ENCODE measurements at regions not wholly inside any gene's neighbourhood (a gene's known extent, or its start where the extent isn't known, plus 50 kb on each side); places are given as distances from the start of the nearest gene placed in this dataset.

GRCh38 chr21:8993284-8993942, 1528.0 kb upstream of the TPTE start:
- no peaks in the 10 kb centered on the region for H3K4me1 ChIP-seq (ENCODE audit: control insufficient read depth, insufficient read depth, low read length)
- H4K20me1 ChIP-seq (ENCODE audit: control insufficient read depth, insufficient read depth) = no peaks in the 10 kb centered on the region
- CTCF ChIA-PET = no interaction called here
- no peaks in the 10 kb centered on the region for H3K27me3 ChIP-seq (replicated peaks in 1 of 2; ENCODE audit: control insufficient read depth in 2 of 2, insufficient read depth in 2 of 2, low read length in 1 of 2)
- 3% methylated on average over 3 of the region's 3 CpGs for WGBS (ENCODE audit: insufficient coverage, insufficient replicate concordance, low lambda C conversion rate, missing lambda C conversion rate)
- H2AFZ ChIP-seq (ENCODE audit: control insufficient read depth, low read depth, low read length) = no peak overlapping the region
- ATAC-seq = no peak
- H3K4me3 ChIP-seq = no peak overlapping the region
- peak; percentile 31 for FAIRE-seq
- RAD21 ChIA-PET (ENCODE audit: unreplicated experiment) = no interaction called here
- BruUV-seq (replicated peaks) = no TSS peak
- H3K9ac ChIP-seq (ENCODE audit: control insufficient read depth, insufficient read depth, low read length) = no peak overlapping the region
- H3K4me2 ChIP-seq (ENCODE audit: control insufficient read depth, insufficient read depth) = no peak overlapping the region
- H3K9me3 ChIP-seq (replicated peaks; ENCODE audit: control insufficient read depth, insufficient read depth, low read length) = no peaks in the 10 kb centered on the region; the same call in 2 of the 3 replicates
- POLR2A ChIA-PET = no interaction called here
- H3K79me2 ChIP-seq (ENCODE audit: control insufficient read depth, insufficient read depth, low read length) = no peaks in the 10 kb centered on the region
- intact Hi-C loops (cut with micrococcal nuclease; ENCODE audit: unreplicated experiment) (no loop called here), in situ Hi-C loops (cut with MboI) (no loop called here)
- SMC1A ChIA-PET (ENCODE audit: uncharacterized antibody, unreplicated experiment) = no interaction called here
- no peak overlapping the region for H3K27ac ChIP-seq (ENCODE audit: control insufficient read depth, insufficient read depth)
- DNase-seq (ENCODE audit: low read depth, low spot score) = no peak
- H3K36me3 ChIP-seq (ENCODE audit: control insufficient read depth in 2 of 2, insufficient read depth in 2 of 2, low read length in 1 of 2) = no peaks in the 10 kb centered on the region
- TF ChIP-seq ZNF622 (IDR thresholded peaks at IDR 0.05) = no peak
- TF ChIP-seq TCF3 (IDR thresholded peaks at IDR 0.05; ENCODE audit: borderline replicate concordance, insufficient read depth, low read depth, low read length) = no peak
- no peak for TF ChIP-seq HDAC2 (IDR thresholded peaks at IDR 0.05)
- TF ChIP-seq, protein P1, sequence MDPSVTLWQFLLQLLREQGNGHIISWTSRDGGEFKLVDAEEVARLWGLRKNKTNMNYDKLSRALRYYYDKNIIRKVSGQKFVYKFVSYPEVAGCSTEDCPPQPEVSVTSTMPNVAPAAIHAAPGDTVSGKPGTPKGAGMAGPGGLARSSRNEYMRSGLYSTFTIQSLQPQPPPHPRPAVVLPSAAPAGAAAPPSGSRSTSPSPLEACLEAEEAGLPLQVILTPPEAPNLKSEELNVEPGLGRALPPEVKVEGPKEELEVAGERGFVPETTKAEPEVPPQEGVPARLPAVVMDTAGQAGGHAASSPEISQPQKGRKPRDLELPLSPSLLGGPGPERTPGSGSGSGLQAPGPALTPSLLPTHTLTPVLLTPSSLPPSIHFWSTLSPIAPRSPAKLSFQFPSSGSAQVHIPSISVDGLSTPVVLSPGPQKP (IDR thresholded peaks at IDR 0.05; ENCODE audit: low read depth, low read length) = no peak
- TF ChIP-seq, protein P2, sequence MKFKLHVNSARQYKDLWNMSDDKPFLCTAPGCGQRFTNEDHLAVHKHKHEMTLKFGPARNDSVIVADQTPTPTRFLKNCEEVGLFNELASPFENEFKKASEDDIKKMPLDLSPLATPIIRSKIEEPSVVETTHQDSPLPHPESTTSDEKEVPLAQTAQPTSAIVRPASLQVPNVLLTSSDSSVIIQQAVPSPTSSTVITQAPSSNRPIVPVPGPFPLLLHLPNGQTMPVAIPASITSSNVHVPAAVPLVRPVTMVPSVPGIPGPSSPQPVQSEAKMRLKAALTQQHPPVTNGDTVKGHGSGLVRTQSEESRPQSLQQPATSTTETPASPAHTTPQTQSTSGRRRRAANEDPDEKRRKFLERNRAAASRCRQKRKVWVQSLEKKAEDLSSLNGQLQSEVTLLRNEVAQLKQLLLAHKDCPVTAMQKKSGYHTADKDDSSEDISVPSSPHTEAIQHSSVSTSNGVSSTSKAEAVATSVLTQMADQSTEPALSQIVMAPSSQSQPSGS (IDR thresholded peaks at IDR 0.05; ENCODE audit: low read length) = no peak
- no peak for TF ChIP-seq SREBF1 (IDR thresholded peaks at IDR 0.05; ENCODE audit: low read length)
- TF ChIP-seq DPF2 (IDR thresholded peaks at IDR 0.05) = no peak
- no peak for TF ChIP-seq RAD21 (IDR thresholded peaks at IDR 0.05; ENCODE audit: insufficient read depth, low read depth, low read length)
- TF ChIP-seq, protein P3, sequence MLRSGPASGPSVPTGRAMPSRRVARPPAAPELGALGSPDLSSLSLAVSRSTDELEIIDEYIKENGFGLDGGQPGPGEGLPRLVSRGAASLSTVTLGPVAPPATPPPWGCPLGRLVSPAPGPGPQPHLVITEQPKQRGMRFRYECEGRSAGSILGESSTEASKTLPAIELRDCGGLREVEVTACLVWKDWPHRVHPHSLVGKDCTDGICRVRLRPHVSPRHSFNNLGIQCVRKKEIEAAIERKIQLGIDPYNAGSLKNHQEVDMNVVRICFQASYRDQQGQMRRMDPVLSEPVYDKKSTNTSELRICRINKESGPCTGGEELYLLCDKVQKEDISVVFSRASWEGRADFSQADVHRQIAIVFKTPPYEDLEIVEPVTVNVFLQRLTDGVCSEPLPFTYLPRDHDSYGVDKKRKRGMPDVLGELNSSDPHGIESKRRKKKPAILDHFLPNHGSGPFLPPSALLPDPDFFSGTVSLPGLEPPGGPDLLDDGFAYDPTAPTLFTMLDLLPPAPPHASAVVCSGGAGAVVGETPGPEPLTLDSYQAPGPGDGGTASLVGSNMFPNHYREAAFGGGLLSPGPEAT (IDR thresholded peaks at IDR 0.05; ENCODE audit: low read depth) = no peak
- no peak for TF ChIP-seq ZNF687 (IDR thresholded peaks at IDR 0.05)
- TF ChIP-seq ZNF274 (IDR thresholded peaks at IDR 0.05; ENCODE audit: insufficient read depth, insufficient read length) = no peak
- no peak for TF ChIP-seq ZNF207 (IDR thresholded peaks at IDR 0.05; ENCODE audit: borderline replicate concordance)
- no peak for TF ChIP-seq NFXL1 (IDR thresholded peaks at IDR 0.05; ENCODE audit: borderline replicate concordance)
- no peak for TF ChIP-seq YBX1 (IDR thresholded peaks at IDR 0.05)
- TF ChIP-seq CBX5 (IDR thresholded peaks at IDR 0.05; ENCODE audit: low read depth) = no peak
- no peak for TF ChIP-seq FOXM1 (IDR thresholded peaks at IDR 0.05; ENCODE audit: low read depth, low read length)
- no peak for TF ChIP-seq SRF (IDR thresholded peaks at IDR 0.05; ENCODE audit: low read depth in 2 of 2, low read length in 2 of 2)
- TF ChIP-seq MYB (IDR thresholded peaks at IDR 0.05; ENCODE audit: borderline replicate concordance, low read depth, low read length) = no peak
